KMS-11 (cell line): ENCODE measurements at regions not wholly inside any gene's neighbourhood (a gene's known extent, or its start where the extent isn't known, plus 50 kb on each side); places are given as distances from the start of the nearest gene placed in this dataset.

Experiments
- H2AFZ ChIP-seq: fragments of 200-600 bp; sonication (generic); 2 replicates; pipeline ENCODE4 v1.6.1; 2016; ENCODE audit warnings: antibody characterized with exemption, mixed run types, low read depth
- H3K27ac ChIP-seq: fragments of 200-600 bp; sonication (generic); 2 replicates; pipeline ENCODE4 v1.6.1; 2016; ENCODE audit warnings: mild to moderate bottlenecking, mixed run types
- H3K27me3 ChIP-seq: fragments of 200-600 bp; sonication (generic); 2 replicates; pipeline ENCODE4 v1.6.1; 2017; ENCODE audit warnings: mild to moderate bottlenecking, low read depth, mixed run types, moderate library complexity; ENCODE audit not compliant: insufficient read depth
- H3K36me3 ChIP-seq: fragments of 200-600 bp; sonication (generic); 2 replicates; pipeline ENCODE4 v1.6.1; 2017; ENCODE audit warnings: mild to moderate bottlenecking, mixed run types; ENCODE audit not compliant: insufficient read depth
- H3K4me1 ChIP-seq: fragments of 200-600 bp; sonication (generic); 2 replicates; pipeline ENCODE4 v1.6.1; 2016; ENCODE audit warnings: mild to moderate bottlenecking, low read depth, mixed run types; ENCODE audit not compliant: poor library complexity, severe bottlenecking
- H3K4me2 ChIP-seq: fragments of 200-600 bp; sonication (generic); 2 replicates; pipeline ENCODE4 v1.7.0; 2016; ENCODE audit warnings: mild to moderate bottlenecking, mixed run types
- H3K4me3 ChIP-seq: fragments of 200-600 bp; sonication (generic); IDR thresholded peaks from 2 replicates; pipeline ENCODE4 v1.6.1; 2017; ENCODE audit warnings: low read depth, low read length, mixed read lengths; ENCODE audit not compliant: insufficient read depth
- H3K79me2 ChIP-seq: fragments of 200-600 bp; sonication (generic); 2 replicates; pipeline ENCODE4 v1.6.1; 2016; ENCODE audit warnings: low read depth, mixed run types; ENCODE audit not compliant: insufficient read depth
- H3K9ac ChIP-seq: fragments of 200-600 bp; sonication (generic); 2 replicates; pipeline ENCODE4 v1.6.1; 2016; ENCODE audit warnings: mild to moderate bottlenecking, mixed run types
- H4K20me1 ChIP-seq: fragments of 200-600 bp; sonication (generic); 2 replicates; pipeline ENCODE4 v1.6.1; 2016; ENCODE audit warnings: mild to moderate bottlenecking, mixed run types; ENCODE audit not compliant: insufficient read depth
- TF ChIP-seq, protein P1 (sequence below): fragments of 200-600 bp; sonication (generic); conservative IDR thresholded peaks from 2 replicates; pipeline ENCODE4 v1.6.1; 2017; ENCODE audit warnings: low read depth, mild to moderate bottlenecking, antibody characterized with exemption, low read length, moderate library complexity, mixed read lengths

DNA sequence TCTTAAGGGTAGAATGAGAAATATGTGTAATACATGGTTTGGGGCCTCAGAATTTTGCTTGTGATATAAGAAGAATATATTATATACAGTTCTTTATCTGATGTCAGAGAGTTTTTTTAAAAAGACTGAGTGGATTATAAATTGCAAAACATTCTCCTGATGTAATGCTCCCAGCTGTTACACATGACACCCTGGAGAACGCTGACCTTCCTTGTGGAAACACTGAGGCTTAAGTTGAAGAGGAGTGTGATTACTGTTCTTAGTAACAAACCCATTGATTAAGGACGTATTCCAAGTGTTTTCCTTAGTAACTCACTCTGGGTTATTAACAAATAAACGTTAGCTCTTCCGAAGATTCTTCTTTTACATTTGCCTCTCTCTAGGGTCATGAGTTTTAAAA, 1069.3 kb upstream of the CNTNAP5 start:
- Histone ChIP-seq H3K4me3 (no peak overlapping the region), H3K27me3 (no peaks in the 10 kb centered on the region), H3K4me2 (no peak overlapping the region), H3K9ac (no peak overlapping the region), H3K79me2 (no peaks in the 10 kb centered on the region), H3K36me3 (no peaks in the 10 kb centered on the region), H4K20me1 (no peaks in the 10 kb centered on the region), H3K4me1 (no peaks in the 10 kb centered on the region), H2AFZ (no peak overlapping the region), H3K27ac (no peak overlapping the region)
- TF ChIP-seq, protein P1, sequence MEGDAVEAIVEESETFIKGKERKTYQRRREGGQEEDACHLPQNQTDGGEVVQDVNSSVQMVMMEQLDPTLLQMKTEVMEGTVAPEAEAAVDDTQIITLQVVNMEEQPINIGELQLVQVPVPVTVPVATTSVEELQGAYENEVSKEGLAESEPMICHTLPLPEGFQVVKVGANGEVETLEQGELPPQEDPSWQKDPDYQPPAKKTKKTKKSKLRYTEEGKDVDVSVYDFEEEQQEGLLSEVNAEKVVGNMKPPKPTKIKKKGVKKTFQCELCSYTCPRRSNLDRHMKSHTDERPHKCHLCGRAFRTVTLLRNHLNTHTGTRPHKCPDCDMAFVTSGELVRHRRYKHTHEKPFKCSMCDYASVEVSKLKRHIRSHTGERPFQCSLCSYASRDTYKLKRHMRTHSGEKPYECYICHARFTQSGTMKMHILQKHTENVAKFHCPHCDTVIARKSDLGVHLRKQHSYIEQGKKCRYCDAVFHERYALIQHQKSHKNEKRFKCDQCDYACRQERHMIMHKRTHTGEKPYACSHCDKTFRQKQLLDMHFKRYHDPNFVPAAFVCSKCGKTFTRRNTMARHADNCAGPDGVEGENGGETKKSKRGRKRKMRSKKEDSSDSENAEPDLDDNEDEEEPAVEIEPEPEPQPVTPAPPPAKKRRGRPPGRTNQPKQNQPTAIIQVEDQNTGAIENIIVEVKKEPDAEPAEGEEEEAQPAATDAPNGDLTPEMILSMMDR: no peak

- Histone ChIP-seq H4K20me1 (no peaks in the 10 kb centered on the region), H3K9ac (no peak overlapping the region), H3K79me2 (no peaks in the 10 kb centered on the region), H3K4me2 (no peak overlapping the region), H3K4me3 (no peak overlapping the region), H3K27me3 (no peaks in the 10 kb centered on the region), H3K27ac (no peak overlapping the region), H2AFZ (no peak overlapping the region), H3K36me3 (no peaks in the 10 kb centered on the region), H3K4me1 (no peaks in the 10 kb centered on the region)
- TF ChIP-seq, protein P1: no peak
Observed at GRCh38 chr2:122960759-122961641, 1064.1 kb upstream of the CNTNAP5 start.

GRCh38 chr2:122966461-122966860, 1058.6 kb upstream of the CNTNAP5 start:
- H3K27ac ChIP-seq: no peak overlapping the region
- H3K27me3 ChIP-seq: no peaks in the 10 kb centered on the region
- H2AFZ ChIP-seq: no peak overlapping the region
- H3K79me2 ChIP-seq: no peaks in the 10 kb centered on the region
- no peak overlapping the region for H3K4me2 ChIP-seq
- no peaks in the 10 kb centered on the region for H4K20me1 ChIP-seq
- TF ChIP-seq, protein P1: no peak
- H3K36me3 ChIP-seq: no peaks in the 10 kb centered on the region
- no peaks in the 10 kb centered on the region for H3K4me1 ChIP-seq
- H3K9ac ChIP-seq: no peak overlapping the region
- H3K4me3 ChIP-seq: no peak overlapping the region

- Histone ChIP-seq H3K27me3 (no peaks in the 10 kb centered on the region), H3K4me3 (no peak overlapping the region), H3K4me1 (no peaks in the 10 kb centered on the region), H3K27ac (no peak overlapping the region), H2AFZ (no peak overlapping the region), H3K4me2 (no peak overlapping the region), H3K79me2 (no peaks in the 10 kb centered on the region), H4K20me1 (no peaks in the 10 kb centered on the region), H3K9ac (no peak overlapping the region), H3K36me3 (no peaks in the 10 kb centered on the region)
- TF ChIP-seq, protein P1: no peak
Observed at GRCh38 chr2:122977580-122977979, 1047.5 kb upstream of the CNTNAP5 start.
